ENCODE measurements at regions not wholly inside any gene's neighbourhood (a gene's known extent, or its start where the extent isn't known, plus 50 kb on each side); places are given as distances from the start of the nearest gene placed in this dataset.
"Not testable (repeated sequence)": the region's sequence is repeated elsewhere in the genome, so short reads cannot be mapped to it uniquely, and the experiment has no call there.

DNA sequence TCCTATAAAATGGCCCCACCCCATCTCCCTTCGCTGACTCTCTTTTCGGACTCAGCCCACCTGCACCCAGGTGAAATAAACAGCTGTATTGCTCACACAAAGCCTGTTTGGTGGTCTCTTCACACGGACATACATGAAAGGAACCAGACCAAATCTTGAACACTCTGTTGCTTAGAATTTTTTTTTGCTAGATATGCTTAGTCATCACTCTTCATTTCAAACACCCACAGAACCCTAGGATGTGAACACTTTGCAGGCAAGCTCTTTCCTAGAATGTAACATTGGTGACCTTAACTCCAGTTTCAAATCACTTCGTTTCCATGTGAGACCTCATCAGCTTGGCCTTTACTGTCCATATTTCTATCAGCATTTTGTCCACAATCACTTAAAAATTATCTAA is 530.3 kb upstream of the KLHL4 start:
- TF ChIP-seq, protein P1, sequence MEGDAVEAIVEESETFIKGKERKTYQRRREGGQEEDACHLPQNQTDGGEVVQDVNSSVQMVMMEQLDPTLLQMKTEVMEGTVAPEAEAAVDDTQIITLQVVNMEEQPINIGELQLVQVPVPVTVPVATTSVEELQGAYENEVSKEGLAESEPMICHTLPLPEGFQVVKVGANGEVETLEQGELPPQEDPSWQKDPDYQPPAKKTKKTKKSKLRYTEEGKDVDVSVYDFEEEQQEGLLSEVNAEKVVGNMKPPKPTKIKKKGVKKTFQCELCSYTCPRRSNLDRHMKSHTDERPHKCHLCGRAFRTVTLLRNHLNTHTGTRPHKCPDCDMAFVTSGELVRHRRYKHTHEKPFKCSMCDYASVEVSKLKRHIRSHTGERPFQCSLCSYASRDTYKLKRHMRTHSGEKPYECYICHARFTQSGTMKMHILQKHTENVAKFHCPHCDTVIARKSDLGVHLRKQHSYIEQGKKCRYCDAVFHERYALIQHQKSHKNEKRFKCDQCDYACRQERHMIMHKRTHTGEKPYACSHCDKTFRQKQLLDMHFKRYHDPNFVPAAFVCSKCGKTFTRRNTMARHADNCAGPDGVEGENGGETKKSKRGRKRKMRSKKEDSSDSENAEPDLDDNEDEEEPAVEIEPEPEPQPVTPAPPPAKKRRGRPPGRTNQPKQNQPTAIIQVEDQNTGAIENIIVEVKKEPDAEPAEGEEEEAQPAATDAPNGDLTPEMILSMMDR (IDR thresholded peaks at IDR 0.05; ENCODE audit: control extremely low read depth in 1 of 3, insufficient read depth in 1 of 3, low read depth in 1 of 3, low read length in 3 of 3), result not testable (repeated sequence)
- not testable (repeated sequence) for TF ChIP-seq ZNF274 (IDR thresholded peaks at IDR 0.05; ENCODE audit: borderline replicate concordance, extremely low read depth, low read length); FOSL1 (IDR thresholded peaks at IDR 0.05; ENCODE audit: insufficient read depth, low read depth, low read length); RBBP5 (IDR thresholded peaks at IDR 0.05; ENCODE audit: borderline replicate concordance, low read depth, low read length); TEAD4 (IDR thresholded peaks at IDR 0.05; ENCODE audit: low read depth, low read length); POLR2A (IDR thresholded peaks at IDR 0.05; ENCODE audit: control extremely low read depth in 1 of 2, low read depth in 2 of 2, low read length in 2 of 2); POLR2AphosphoS5 (IDR thresholded peaks at IDR 0.05; ENCODE audit: low read depth, low read length); SRF (IDR thresholded peaks at IDR 0.05; ENCODE audit: low read depth, low read length); EZH2 (IDR thresholded peaks at IDR 0.05; ENCODE audit: low read depth, low read length, severe bottlenecking); ASH2L (IDR thresholded peaks at IDR 0.05; ENCODE audit: low read length)
- TF ChIP-seq, protein P2, sequence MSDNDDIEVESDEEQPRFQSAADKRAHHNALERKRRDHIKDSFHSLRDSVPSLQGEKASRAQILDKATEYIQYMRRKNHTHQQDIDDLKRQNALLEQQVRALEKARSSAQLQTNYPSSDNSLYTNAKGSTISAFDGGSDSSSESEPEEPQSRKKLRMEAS (IDR thresholded peaks at IDR 0.05), result not testable (repeated sequence)
